ENCODE measurements at regions not wholly inside any gene's neighbourhood (a gene's known extent, or its start where the extent isn't known, plus 50 kb on each side); places are given as distances from the start of the nearest gene placed in this dataset.
"Not testable (repeated sequence)": the region's sequence is repeated elsewhere in the genome, so short reads cannot be mapped to it uniquely, and the experiment has no call there.

GRCh38 chr19:29013325-29013724 lies 199.6 kb downstream of the UQCRFS1 start:
- DNase-seq (ENCODE audit: low read depth in 2 of 2): no peak

GRCh38 chr19:29012457-29012856 lies 200.5 kb downstream of the UQCRFS1 start:
- no peak for DNase-seq (ENCODE audit: low read depth in 2 of 2)

- no peak for DNase-seq (ENCODE audit: low read depth in 2 of 2)
Measured at GRCh38 chr19:29010276-29010675, 202.7 kb downstream of the UQCRFS1 start.

GRCh38 chr19:29006057-29006735 lies 206.8 kb downstream of the UQCRFS1 start:
- DNase-seq (ENCODE audit: low read depth in 2 of 2): no peak

- DNase-seq (ENCODE audit: low read depth in 2 of 2): no peak
Measured at GRCh38 chr19:29004796-29005195, 208.2 kb downstream of the UQCRFS1 start.

GRCh38 chr19:29003641-29004409 lies 209.1 kb downstream of the UQCRFS1 start:
- no peak for DNase-seq (ENCODE audit: low read depth in 2 of 2)

GRCh38 chr19:29002336-29002735 lies 210.6 kb downstream of the UQCRFS1 start:
- no peak for DNase-seq (ENCODE audit: low read depth in 2 of 2)

GRCh38 chr19:29001597-29002245 lies 211.2 kb downstream of the UQCRFS1 start:
- no peak for DNase-seq (ENCODE audit: low read depth in 2 of 2)

GRCh38 chr19:29001141-29001581 lies 211.8 kb downstream of the UQCRFS1 start:
- DNase-seq (ENCODE audit: low read depth in 2 of 2): no peak

GRCh38 chr19:28999724-29000433 lies 213.1 kb downstream of the UQCRFS1 start:
- no peak for DNase-seq (ENCODE audit: low read depth in 2 of 2)

- DNase-seq (ENCODE audit: low read depth in 2 of 2): no peak
Measured at GRCh38 chr19:28998974-28999373, 214.0 kb downstream of the UQCRFS1 start.

GRCh38 chr19:28997866-28998265 lies 215.1 kb downstream of the UQCRFS1 start:
- not testable (repeated sequence) for DNase-seq (ENCODE audit: low read depth in 2 of 2)

- DNase-seq (ENCODE audit: low read depth in 2 of 2): no peak
Measured at GRCh38 chr19:28990522-28990921, 222.4 kb downstream of the UQCRFS1 start.

GRCh38 chr19:28989739-28990138 lies 223.2 kb downstream of the UQCRFS1 start:
- no peak for DNase-seq (ENCODE audit: low read depth in 2 of 2)

- no peak for DNase-seq (ENCODE audit: low read depth in 2 of 2)
Measured at GRCh38 chr19:28988066-28988465, 224.9 kb downstream of the UQCRFS1 start.

- DNase-seq (ENCODE audit: low read depth in 2 of 2): no peak
Measured at GRCh38 chr19:28987177-28987576, 225.8 kb downstream of the UQCRFS1 start.

GRCh38 chr19:28985201-28985600 lies 227.8 kb downstream of the UQCRFS1 start:
- no peak for DNase-seq (ENCODE audit: low read depth in 2 of 2)

- no peak for DNase-seq (ENCODE audit: low read depth in 2 of 2)
Measured at GRCh38 chr19:28984315-28984714, 228.6 kb downstream of the UQCRFS1 start.

GRCh38 chr19:28983430-28983829 lies 229.5 kb downstream of the UQCRFS1 start:
- DNase-seq (ENCODE audit: low read depth in 2 of 2): no peak

GRCh38 chr19:28981994-28982393 lies 231.0 kb downstream of the UQCRFS1 start:
- no peak for DNase-seq (ENCODE audit: low read depth in 2 of 2)

GRCh38 chr19:28981518-28981917 lies 231.4 kb downstream of the UQCRFS1 start:
- no peak for DNase-seq (ENCODE audit: low read depth in 2 of 2)

- no peak for DNase-seq (ENCODE audit: low read depth in 2 of 2)
Measured at GRCh38 chr19:28980236-28980868, 232.6 kb downstream of the UQCRFS1 start.

Data from stimulated activated CD8-positive, alpha-beta memory T cell treated with anti-CD3 and anti-CD28 coated beads, Interleukin-7, amount 100 ng/mL, for 4 hours (primary cell).